Mesenchymal stem cell (in vitro differentiated cells and primary cell): ENCODE measurements at regions not wholly inside any gene's neighbourhood (a gene's known extent, or its start where the extent isn't known, plus 50 kb on each side); places are given as distances from the start of the nearest gene placed in this dataset.

Experiments used
- DNase-seq: peaks from one replicate; pipeline ENCODE4 v3.0.0-alpha.2; 2013
- H2AFZ ChIP-seq: one replicate; pipeline ENCODE4 v1.6.1; 2013; ENCODE audit warnings: low read depth, mild to moderate bottlenecking, control low read depth, inconsistent platforms, low read length, moderate library complexity
- H2AK5ac ChIP-seq: 2 replicates; pipeline ENCODE4 v1.6.1; 2013; ENCODE audit warnings: low read length, moderate library complexity, mild to moderate bottlenecking, inconsistent platforms; ENCODE audit not compliant: severe bottlenecking
- H2BK120ac ChIP-seq: one replicate; pipeline ENCODE4 v1.6.1; 2013; ENCODE audit warnings: low read depth, mild to moderate bottlenecking, inconsistent platforms, low read length, moderate library complexity
- H2BK12ac ChIP-seq, 2 experiments: one replicate each; pipeline ENCODE4 v1.6.1; 2013; ENCODE audit warnings: inconsistent platforms in 2 of 2, low read length in 2 of 2, mild to moderate bottlenecking in 2 of 2, moderate library complexity in 2 of 2, control low read depth in 1 of 2
- H2BK15ac ChIP-seq: one replicate; pipeline ENCODE4 v1.6.1; 2013; ENCODE audit warnings: mild to moderate bottlenecking, low read depth, inconsistent platforms; ENCODE audit not compliant: poor library complexity, severe bottlenecking
- H2BK5ac ChIP-seq: 2 replicates; pipeline ENCODE4 v1.6.1; 2013; ENCODE audit warnings: low read depth, mild to moderate bottlenecking, low read length, control low read depth, inconsistent platforms; ENCODE audit not compliant: poor library complexity, severe bottlenecking
- H3K14ac ChIP-seq, 2 experiments: one replicate each; pipeline ENCODE4 v1.6.1; 2013; ENCODE audit warnings: inconsistent platforms in 2 of 2, low read length in 2 of 2, control low read depth in 1 of 2, mild to moderate bottlenecking in 1 of 2, moderate library complexity in 1 of 2
- H3K18ac ChIP-seq, 2 experiments: one replicate each; pipeline ENCODE4 v1.6.1; 2013; ENCODE audit warnings: inconsistent platforms in 2 of 2, low read length in 2 of 2, control low read depth in 1 of 2, low read depth in 1 of 2, mild to moderate bottlenecking in 1 of 2
- H3K23ac ChIP-seq, 2 experiments: one replicate each; pipeline ENCODE4 v1.6.1; 2013; ENCODE audit warnings: inconsistent platforms in 2 of 2, low read length in 2 of 2, mild to moderate bottlenecking in 2 of 2, moderate library complexity in 2 of 2, control low read depth in 1 of 2
- H3K27ac ChIP-seq: 2 replicates; pipeline ENCODE4 v1.5.1; 2013; ENCODE audit warnings: mild to moderate bottlenecking, moderate library complexity, low read length, control low read depth, inconsistent platforms; ENCODE audit not compliant: poor library complexity, severe bottlenecking
- H3K27me3 ChIP-seq, 2 experiments: 2 replicates each; pipeline versions ENCODE4 v1.6.1 to v1.7.0; 2013; ENCODE audit warnings: low read length in 2 of 2, mild to moderate bottlenecking in 2 of 2, moderate library complexity in 2 of 2, control low read depth in 1 of 2, inconsistent platforms in 1 of 2; ENCODE audit not compliant: control insufficient read depth in 1 of 2, insufficient read depth in 1 of 2
- H3K36me3 ChIP-seq, 2 experiments: 2 replicates each; pipeline versions ENCODE4 v1.6.1 to v1.7.0; 2013; ENCODE audit warnings: low read length in 2 of 2, control low read depth in 1 of 2, inconsistent platforms in 1 of 2, low read depth in 1 of 2, mild to moderate bottlenecking in 1 of 2; ENCODE audit not compliant: insufficient read depth in 2 of 2, control insufficient read depth in 1 of 2
- H3K4ac ChIP-seq, 2 experiments: one replicate each; pipeline ENCODE4 v1.6.1; 2013; ENCODE audit warnings: inconsistent platforms in 2 of 2, low read length in 2 of 2, mild to moderate bottlenecking in 2 of 2, moderate library complexity in 2 of 2, control low read depth in 1 of 2, low read depth in 1 of 2
- H3K4me1 ChIP-seq: 2 replicates; pipeline ENCODE4 v1.6.1; 2013; ENCODE audit warnings: low read depth, low read length, control low read depth; ENCODE audit not compliant: control insufficient read depth, insufficient read depth
- H3K4me2 ChIP-seq: 2 replicates; pipeline ENCODE4 v1.6.1; 2013; ENCODE audit warnings: low read length, mild to moderate bottlenecking, inconsistent platforms; ENCODE audit not compliant: poor library complexity, severe bottlenecking
- H3K4me3 ChIP-seq, 2 experiments: 2 replicates each; pipeline versions ENCODE4 v1.5.1 to v1.7.0; 2013; ENCODE audit warnings: low read length in 2 of 2, mild to moderate bottlenecking in 2 of 2, control low read depth in 1 of 2, low read depth in 1 of 2; ENCODE audit not compliant: insufficient read depth in 1 of 2
- H3K79me1 ChIP-seq: replicated peaks from 2 replicates; pipeline ENCODE4 v1.6.1; 2013; ENCODE audit warnings: mild to moderate bottlenecking, control low read depth, low read length, inconsistent platforms; ENCODE audit not compliant: poor library complexity, severe bottlenecking
- H3K9ac ChIP-seq: 2 replicates; pipeline ENCODE4 v1.7.0; 2013; ENCODE audit warnings: mild to moderate bottlenecking, low read length, moderate library complexity
- H3K9me3 ChIP-seq: 2 replicates; pipeline ENCODE4 v1.7.0; 2013; ENCODE audit warnings: mild to moderate bottlenecking, low read length; ENCODE audit not compliant: control insufficient read depth
- H4K8ac ChIP-seq: one replicate; pipeline ENCODE4 v1.6.1; 2013; ENCODE audit warnings: inconsistent platforms, mild to moderate bottlenecking, low read length, moderate library complexity
- H4K91ac ChIP-seq: one replicate; pipeline ENCODE4 v1.6.1; 2013; ENCODE audit warnings: mild to moderate bottlenecking, low read length, inconsistent platforms
- WGBS: methylation state at CpG from one replicate; pipeline ENCODE4 v1.1.7; 2013; ENCODE audit warnings: mixed read lengths; 5-methylcytosine and 5-hydroxymethylcytosine counted together

DNA sequence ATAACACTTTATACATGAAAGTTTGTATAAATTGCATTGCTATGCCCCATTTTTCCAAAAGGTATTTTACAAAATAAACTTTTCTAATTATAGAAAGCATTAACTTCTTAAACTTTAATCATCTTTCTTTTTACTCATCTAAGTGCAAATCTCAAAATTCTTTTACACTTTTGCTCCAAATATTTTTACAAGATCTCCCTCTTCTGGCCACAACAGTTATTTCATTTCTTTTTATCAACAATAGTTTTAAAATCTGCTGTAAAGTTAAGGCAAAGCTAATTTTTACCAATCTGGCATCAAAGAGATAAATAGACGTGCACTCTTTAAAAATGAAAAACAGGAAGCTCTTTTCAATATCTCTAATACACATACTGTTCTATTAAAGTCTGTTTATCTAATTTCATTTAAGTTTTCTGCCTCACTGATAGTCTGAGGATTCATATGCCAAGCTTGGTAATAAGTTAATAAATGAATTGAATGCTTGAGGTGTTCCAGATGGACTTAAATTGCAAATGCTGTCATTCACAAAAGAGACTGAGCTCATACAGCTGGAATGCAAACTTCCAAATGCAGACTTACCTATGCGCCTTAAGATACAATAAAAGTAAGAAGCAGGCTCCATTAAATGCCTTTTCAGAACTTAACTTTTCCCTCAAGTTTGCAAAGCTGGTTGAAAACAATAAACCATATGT, 583.0 kb upstream of the ATXN8OS start:
- H2AK5ac ChIP-seq, result no peak overlapping the region
- H2AFZ ChIP-seq, result no peak overlapping the region
- no peak overlapping the region for H2BK15ac ChIP-seq
- no peaks in the 10 kb centered on the region for H3K4me1 ChIP-seq
- no peak overlapping the region for H3K18ac ChIP-seq
- H2BK120ac ChIP-seq, result no peak overlapping the region
- no peak overlapping the region for H3K4me3 ChIP-seq
- no peak overlapping the region for H3K4ac ChIP-seq
- H3K27me3 ChIP-seq, result no peaks in the 10 kb centered on the region
- no peak overlapping the region for H3K9ac ChIP-seq
- H3K23ac ChIP-seq, result no peak overlapping the region
- H2BK5ac ChIP-seq, result no peak overlapping the region
- H4K91ac ChIP-seq, result no peak overlapping the region
- H4K8ac ChIP-seq, result no peak overlapping the region
- H3K4me2 ChIP-seq, result no peak overlapping the region
- H3K79me1 ChIP-seq, result no peaks in the 10 kb centered on the region
- peak; percentile 9 for DNase-seq
- no peaks in the 10 kb centered on the region for H3K36me3 ChIP-seq
- H2BK12ac ChIP-seq, result no peak overlapping the region
- no peaks in the 10 kb centered on the region for H3K9me3 ChIP-seq
- no peak overlapping the region for H3K14ac ChIP-seq
- WGBS, result no CpG with 5 or more reads among the region's 2 CpGs
- H3K27ac ChIP-seq, result no peak overlapping the region

DNA sequence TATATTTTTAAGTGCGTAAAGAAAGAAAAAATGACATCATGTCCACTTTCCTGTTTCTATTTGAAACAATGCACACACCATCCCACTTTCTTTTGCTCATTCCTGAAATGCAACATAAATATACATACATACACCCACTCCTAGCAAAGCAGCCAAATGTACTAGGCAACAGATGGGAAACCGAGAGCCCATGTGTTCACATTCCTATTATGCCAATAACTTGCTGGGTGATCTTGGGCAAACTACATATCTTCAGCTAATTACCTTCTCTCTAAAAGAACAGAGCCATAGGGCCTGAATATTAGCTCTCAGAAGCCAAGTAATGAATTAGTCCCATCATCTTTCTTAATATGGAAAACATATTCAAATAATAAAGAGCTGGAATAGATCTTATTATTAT, 610.6 kb upstream of the ATXN8OS start:
- H3K79me1 ChIP-seq, result no peaks in the 10 kb centered on the region
- no peaks in the 10 kb centered on the region for H3K4me1 ChIP-seq
- no peak overlapping the region for H3K23ac ChIP-seq
- no peak overlapping the region for H3K4ac ChIP-seq
- H3K4me2 ChIP-seq, result no peak overlapping the region
- no peak overlapping the region for H2AK5ac ChIP-seq
- H4K91ac ChIP-seq, result no peak overlapping the region
- H3K27ac ChIP-seq, result no peak overlapping the region
- H2BK12ac ChIP-seq, result no peak overlapping the region
- H3K14ac ChIP-seq, result no peak overlapping the region
- WGBS, result 87% methylated on average over 2 of the region's 2 CpGs
- H2BK15ac ChIP-seq, result no peak overlapping the region
- no peak overlapping the region for H2BK5ac ChIP-seq
- no peaks in the 10 kb centered on the region for H3K36me3 ChIP-seq
- H2AFZ ChIP-seq, result no peak overlapping the region
- H4K8ac ChIP-seq, result no peak overlapping the region
- no peak overlapping the region for H3K9ac ChIP-seq
- no peak overlapping the region for H3K4me3 ChIP-seq
- DNase-seq, result no peak
- H3K9me3 ChIP-seq, result peaks cover under 1% of the 10 kb centered on the region
- no peak overlapping the region for H2BK120ac ChIP-seq
- no peaks in the 10 kb centered on the region for H3K27me3 ChIP-seq
- H3K18ac ChIP-seq, result no peak overlapping the region

DNA sequence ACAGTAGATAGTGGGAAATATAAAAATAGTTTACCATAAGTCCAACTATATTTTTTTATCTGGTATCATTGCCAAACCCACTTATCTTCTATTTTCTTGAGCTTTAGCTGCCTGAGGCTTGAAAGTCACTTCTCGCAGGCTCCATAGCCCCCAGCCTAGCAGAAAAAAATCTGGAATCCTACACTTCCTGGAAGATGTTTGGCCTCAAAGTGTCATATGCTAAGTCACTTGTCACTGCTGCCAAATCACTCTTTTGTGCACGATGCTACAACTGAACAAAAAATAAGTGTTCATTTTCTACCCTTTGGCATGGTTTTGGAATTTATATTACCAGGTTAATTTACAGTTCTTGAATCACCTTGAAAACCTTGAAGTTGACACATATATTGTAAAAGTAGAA, 612.5 kb upstream of the ATXN8OS start:
- no peak overlapping the region for H3K4me2 ChIP-seq
- H2BK120ac ChIP-seq, result no peak overlapping the region
- no peaks in the 10 kb centered on the region for H3K36me3 ChIP-seq
- no peak overlapping the region for H3K14ac ChIP-seq
- H3K23ac ChIP-seq, result no peak overlapping the region
- H2AK5ac ChIP-seq, result no peak overlapping the region
- H2BK12ac ChIP-seq, result no peak overlapping the region
- H2BK15ac ChIP-seq, result no peak overlapping the region
- no peaks in the 10 kb centered on the region for H3K79me1 ChIP-seq
- no peak for DNase-seq
- no peak overlapping the region for H4K8ac ChIP-seq
- no peak overlapping the region for H3K4me3 ChIP-seq
- no peak overlapping the region for H3K9ac ChIP-seq
- no peak overlapping the region for H2AFZ ChIP-seq
- no peak overlapping the region for H3K27ac ChIP-seq
- H4K91ac ChIP-seq, result no peak overlapping the region
- H3K4me1 ChIP-seq, result no peaks in the 10 kb centered on the region
- H3K27me3 ChIP-seq, result no peaks in the 10 kb centered on the region
- no peak overlapping the region for H3K4ac ChIP-seq
- 94% methylated on average over 2 of the region's 2 CpGs for WGBS
- H3K18ac ChIP-seq, result no peak overlapping the region
- no peak overlapping the region for H2BK5ac ChIP-seq
- peaks cover 12% of the 10 kb centered on the region for H3K9me3 ChIP-seq

DNA sequence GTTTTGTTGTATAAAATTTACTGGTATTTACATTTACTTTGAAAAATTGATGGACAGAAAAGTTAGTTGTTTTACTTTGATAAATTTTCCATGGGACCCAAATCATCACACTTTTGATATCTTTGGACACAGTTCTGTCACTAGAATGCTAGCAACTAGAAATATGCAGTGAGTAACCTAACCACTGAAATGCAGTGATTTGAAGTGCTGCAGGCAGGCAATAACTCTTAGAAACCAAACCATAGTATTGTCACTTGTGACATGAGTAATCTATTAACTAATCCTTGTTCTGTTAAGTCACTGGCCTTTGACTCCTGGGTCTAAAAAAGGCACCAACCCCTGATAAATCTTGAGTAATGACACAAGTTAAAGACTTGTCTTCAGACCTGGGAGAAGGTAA, 620.0 kb upstream of the ATXN8OS start:
- no peak overlapping the region for H3K4ac ChIP-seq
- H2BK12ac ChIP-seq, result no peak overlapping the region
- H3K9me3 ChIP-seq, result peaks cover 32% of the 10 kb centered on the region
- H2AFZ ChIP-seq, result no peak overlapping the region
- no peak overlapping the region for H4K8ac ChIP-seq
- no peak overlapping the region for H3K9ac ChIP-seq
- H2BK120ac ChIP-seq, result no peak overlapping the region
- H3K4me1 ChIP-seq, result no peaks in the 10 kb centered on the region
- H3K14ac ChIP-seq, result no peak overlapping the region
- H3K27me3 ChIP-seq, result no peaks in the 10 kb centered on the region
- H2BK5ac ChIP-seq, result no peak overlapping the region
- H4K91ac ChIP-seq, result no peak overlapping the region
- H3K23ac ChIP-seq, result no peak overlapping the region
- no peak for DNase-seq
- H3K27ac ChIP-seq, result no peak overlapping the region
- H3K36me3 ChIP-seq, result no peaks in the 10 kb centered on the region
- no peak overlapping the region for H3K4me3 ChIP-seq
- H2BK15ac ChIP-seq, result no peak overlapping the region
- no peak overlapping the region for H3K18ac ChIP-seq
- H2AK5ac ChIP-seq, result no peak overlapping the region
- H3K4me2 ChIP-seq, result no peak overlapping the region
- H3K79me1 ChIP-seq, result no peaks in the 10 kb centered on the region
